ENCODE measurements at regions not wholly inside any gene's neighbourhood (a gene's known extent, or its start where the extent isn't known, plus 50 kb on each side); places are given as distances from the start of the nearest gene placed in this dataset.

DNA sequence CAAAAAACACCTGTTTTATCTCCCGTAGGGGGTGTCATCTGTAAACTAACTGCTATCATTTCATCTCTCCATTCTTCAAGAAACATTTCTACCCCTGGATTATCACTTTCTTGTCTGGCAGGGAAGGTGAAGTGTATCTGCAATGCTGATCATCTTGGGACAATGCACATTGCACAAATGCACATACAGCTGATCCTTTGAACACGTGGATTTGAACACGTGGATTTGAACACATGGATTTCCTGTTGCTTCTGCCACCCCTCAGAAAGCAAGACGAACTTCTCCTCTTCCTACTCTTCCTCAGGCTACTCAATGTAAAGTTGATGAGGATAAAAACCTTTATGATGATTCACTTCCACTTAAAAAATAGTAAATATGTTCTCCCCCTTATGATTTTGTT, 147.4 kb upstream of the PRLR start:
- TF ChIP-seq CTCF (IDR thresholded peaks at IDR 0.05; ENCODE audit: extremely low read depth, missing control alignments), result no peak
- DNase-seq (ENCODE audit: low spot score), result no peak

DNA sequence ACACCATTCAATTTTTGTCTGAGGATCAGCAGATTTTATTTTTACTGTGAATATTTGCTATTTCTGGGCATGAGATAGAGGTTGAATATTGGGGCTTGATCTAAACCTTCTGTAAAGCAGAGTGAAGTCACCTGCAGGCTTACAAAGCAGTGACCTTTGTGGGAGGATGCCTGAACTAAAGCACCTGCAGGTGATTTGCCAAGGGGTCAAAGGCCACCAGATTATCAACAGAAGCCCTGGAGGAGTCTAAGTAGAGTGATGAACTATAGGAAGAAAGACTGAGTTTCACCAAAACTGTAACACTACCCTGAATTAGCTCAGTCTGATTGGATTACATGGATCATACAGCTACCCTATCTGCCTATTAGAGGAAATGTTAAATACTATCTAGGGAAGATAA, 144.3 kb upstream of the PRLR start:
- DNase-seq (ENCODE audit: low spot score), result no peak

DNA sequence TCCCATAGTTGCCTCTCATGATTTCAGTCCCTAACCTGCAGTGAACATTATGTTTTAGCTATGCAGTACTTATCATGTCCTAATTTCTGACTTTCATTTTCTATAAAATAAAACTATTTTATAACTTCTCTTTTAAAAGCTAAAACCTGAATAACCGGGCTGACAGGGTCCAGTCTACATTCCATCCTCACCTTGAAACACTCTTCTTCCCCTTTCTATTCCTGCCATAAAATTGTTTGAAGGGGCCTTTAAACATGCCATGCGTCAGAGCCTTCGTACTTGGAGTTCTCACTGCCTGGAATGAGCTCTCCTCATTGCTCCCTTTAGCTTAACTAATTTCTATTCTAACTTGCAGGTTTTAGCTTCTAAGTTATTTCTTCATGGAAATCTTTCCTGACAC, 143.0 kb upstream of the PRLR start:
- no peak for TF ChIP-seq CTCF (IDR thresholded peaks at IDR 0.05; ENCODE audit: extremely low read depth, missing control alignments)
- no peak for DNase-seq (ENCODE audit: low spot score)

More for the DNA sequence above, 144.3 kb upstream of the PRLR start:
- no peak for TF ChIP-seq CTCF (IDR thresholded peaks at IDR 0.05; ENCODE audit: extremely low read depth, missing control alignments)

DNA sequence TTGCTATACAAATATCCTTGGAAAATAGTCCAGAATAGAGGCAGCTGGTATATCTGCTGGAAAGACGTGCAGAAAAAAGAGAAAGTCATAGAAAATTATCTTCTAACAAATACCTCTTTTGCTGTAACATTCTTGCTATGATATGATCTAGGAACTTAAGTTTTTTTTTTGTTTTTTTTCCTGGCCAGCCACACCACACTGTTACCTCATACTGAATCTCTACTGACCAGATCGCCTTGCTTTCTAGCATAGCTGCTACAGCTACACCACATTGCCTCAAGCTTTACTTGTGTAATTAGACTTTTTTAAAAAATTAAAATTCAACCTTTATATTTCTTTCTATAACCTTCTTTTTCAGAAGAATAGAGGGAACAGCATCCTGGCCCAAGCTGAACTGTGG, 142.2 kb upstream of the PRLR start:
- DNase-seq (ENCODE audit: low spot score), result no peak
- TF ChIP-seq CTCF (IDR thresholded peaks at IDR 0.05; ENCODE audit: extremely low read depth, missing control alignments), result no peak

DNA sequence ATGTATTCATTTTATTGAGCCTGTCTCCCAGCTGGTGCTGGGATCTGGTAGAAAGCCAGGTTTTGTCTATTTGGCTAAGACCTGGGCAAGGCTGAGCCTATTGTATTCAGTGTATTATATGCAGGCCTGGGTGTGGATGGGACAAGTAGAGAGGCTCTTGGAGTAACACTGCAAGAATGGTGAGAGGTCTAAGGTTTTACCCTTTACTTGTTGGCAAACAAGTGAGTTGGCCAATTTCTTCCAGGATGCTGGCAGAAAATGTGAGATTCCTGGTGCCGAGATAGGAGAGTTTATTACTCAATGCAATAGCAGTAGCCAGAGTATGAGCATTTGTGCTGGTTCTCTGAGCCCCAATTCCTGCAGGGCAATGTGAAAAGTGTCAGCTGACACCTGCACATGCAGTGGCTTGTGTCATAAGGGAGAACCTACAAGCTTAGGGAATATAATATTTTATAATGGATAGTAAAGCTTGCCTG, 141.7 kb upstream of the PRLR start:
- no peak for DNase-seq (ENCODE audit: low spot score)
- no peak for TF ChIP-seq CTCF (IDR thresholded peaks at IDR 0.05; ENCODE audit: extremely low read depth, missing control alignments)

DNA sequence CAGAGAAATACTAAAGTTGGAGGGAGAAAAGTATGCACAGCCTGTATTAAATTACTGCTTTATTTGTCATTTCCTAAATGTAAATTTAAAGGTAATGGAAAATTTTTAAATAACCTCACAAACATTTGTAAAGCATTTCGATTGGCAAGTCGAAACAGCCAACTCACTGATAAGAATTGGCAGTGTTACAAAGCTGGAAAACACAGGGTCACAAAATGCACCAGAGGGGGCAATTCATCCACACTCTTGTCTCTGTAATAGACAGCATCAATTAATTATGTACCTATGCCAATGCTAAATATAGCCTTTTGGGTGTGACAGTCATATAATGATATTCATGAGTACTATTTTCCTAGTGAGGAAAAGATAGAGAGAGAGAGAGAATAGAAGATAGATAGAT, 140.6 kb upstream of the PRLR start:
- DNase-seq (ENCODE audit: low spot score), result no peak
- TF ChIP-seq CTCF (IDR thresholded peaks at IDR 0.05; ENCODE audit: extremely low read depth, missing control alignments), result no peak

DNA sequence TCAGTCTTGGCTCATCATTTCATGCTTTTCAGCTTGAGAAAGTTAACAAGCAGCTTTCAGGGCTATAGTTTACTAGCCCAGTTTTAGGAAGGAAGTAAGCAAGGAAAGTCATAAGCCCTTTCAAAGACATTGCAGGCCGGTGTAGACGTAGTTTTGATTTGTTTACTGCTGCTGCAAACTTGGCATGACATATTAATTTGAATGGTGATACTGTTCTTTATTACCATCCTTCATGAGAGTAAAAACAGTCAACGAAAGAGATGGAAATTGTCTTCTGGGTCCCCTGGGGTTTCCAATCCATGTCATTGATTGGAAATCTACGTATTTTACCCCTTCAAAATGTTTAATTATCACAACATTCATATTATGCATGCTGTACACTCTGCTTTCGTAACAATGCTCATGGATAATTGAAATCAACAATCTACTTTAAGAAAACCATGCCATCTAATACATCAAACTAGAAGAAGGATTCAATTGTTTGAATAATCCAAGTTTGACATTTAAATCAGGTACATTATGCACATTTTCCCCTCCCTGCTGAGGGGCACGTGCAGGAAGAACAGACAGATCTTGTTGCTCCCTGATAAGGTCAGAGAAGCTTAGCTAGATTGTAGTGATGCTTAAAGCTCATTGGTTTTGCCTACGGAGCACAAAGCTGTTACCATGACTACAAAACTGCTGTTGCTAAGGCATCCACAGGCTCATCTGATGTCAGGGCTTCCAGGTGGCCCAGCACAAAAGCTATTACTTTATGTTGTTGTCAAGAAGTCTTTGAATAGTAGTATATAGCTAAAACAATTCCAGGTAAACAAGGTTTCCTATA, 139.9 kb upstream of the PRLR start:
- TF ChIP-seq CTCF (IDR thresholded peaks at IDR 0.05; ENCODE audit: extremely low read depth, missing control alignments), result no peak
- no peak for DNase-seq (ENCODE audit: low spot score)

All from GM20000 (cell line).